ENCODE measurements at regions not wholly inside any gene's neighbourhood (a gene's known extent, or its start where the extent isn't known, plus 50 kb on each side); places are given as distances from the start of the nearest gene placed in this dataset.
"Not testable (repeated sequence)": the region's sequence is repeated elsewhere in the genome, so short reads cannot be mapped to it uniquely, and the experiment has no call there.

DNA sequence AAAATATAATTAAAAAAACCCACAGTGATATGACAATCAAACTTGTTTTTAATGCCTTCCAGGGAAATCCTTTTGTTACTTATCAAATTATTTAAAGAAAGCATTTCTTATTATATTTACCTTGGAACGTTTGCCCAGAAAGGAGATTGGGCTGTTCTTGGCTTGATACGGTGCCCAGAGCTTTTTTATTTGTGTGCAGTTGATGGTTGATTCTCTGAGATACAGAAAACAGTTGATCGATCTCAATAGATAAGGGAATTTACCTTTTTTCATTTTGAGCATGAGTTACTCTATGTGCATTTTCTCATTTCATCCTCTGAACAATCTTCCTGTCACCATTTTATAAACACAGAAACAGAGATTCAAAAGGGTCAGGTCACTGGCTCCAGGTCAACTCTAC, 72.5 kb upstream of the NEDD9 start (continued):
- TF ChIP-seq, protein P1, sequence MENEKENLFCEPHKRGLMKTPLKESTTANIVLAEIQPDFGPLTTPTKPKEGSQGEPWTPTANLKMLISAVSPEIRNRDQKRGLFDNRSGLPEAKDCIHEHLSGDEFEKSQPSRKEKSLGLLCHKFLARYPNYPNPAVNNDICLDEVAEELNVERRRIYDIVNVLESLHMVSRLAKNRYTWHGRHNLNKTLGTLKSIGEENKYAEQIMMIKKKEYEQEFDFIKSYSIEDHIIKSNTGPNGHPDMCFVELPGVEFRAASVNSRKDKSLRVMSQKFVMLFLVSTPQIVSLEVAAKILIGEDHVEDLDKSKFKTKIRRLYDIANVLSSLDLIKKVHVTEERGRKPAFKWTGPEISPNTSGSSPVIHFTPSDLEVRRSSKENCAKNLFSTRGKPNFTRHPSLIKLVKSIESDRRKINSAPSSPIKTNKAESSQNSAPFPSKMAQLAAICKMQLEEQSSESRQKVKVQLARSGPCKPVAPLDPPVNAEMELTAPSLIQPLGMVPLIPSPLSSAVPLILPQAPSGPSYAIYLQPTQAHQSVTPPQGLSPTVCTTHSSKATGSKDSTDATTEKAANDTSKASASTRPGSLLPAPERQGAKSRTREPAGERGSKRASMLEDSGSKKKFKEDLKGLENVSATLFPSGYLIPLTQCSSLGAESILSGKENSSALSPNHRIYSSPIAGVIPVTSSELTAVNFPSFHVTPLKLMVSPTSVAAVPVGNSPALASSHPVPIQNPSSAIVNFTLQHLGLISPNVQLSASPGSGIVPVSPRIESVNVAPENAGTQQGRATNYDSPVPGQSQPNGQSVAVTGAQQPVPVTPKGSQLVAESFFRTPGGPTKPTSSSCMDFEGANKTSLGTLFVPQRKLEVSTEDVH (IDR thresholded peaks at IDR 0.05; ENCODE audit: low read depth, partially characterized antibody): no peak
- TF ChIP-seq ZNF24 (IDR thresholded peaks at IDR 0.05) (no peak), WRNIP1 (IDR thresholded peaks at IDR 0.05; ENCODE audit: borderline replicate concordance, low read depth, low read length) (no peak), IRF4 (IDR thresholded peaks at IDR 0.05; ENCODE audit: low read depth, low read length) (no peak), RELA (IDR thresholded peaks at IDR 0.05; ENCODE audit: borderline replicate concordance, partially characterized antibody) (no peak)

DNA sequence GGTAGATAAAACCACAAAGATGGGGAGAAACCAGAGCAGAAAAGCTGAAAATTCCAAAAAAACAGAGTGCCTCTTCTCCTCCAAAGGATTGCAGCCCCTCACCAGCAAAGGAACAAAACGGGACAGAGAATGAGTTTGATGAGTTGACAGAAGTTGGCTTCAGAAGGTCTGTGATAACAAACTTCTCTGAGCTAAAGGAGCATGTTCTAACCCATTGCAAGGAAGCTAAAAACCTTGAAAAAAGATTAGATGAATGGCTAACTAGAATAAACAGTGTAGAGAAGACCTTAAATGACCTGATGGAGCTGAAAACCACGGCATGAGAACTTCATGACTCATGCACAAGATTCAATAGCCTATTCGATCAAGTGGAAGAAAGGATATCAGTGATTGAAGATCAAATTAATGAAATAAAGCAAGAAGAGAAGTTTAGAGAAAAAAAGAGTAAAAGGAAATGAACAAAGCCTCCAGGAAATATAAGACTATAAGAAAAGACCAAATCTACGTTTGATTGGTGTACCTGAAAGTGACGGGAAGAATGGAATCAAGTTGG, 67.5 kb upstream of the NEDD9 start:
- ATAC-seq; CTCF ChIA-PET; H2AFZ ChIP-seq (ENCODE audit: control insufficient read depth, low read depth, low read length); H4K20me1 ChIP-seq (ENCODE audit: control insufficient read depth, insufficient read depth); H3K4me1 ChIP-seq (ENCODE audit: control insufficient read depth, insufficient read depth, low read length); POLR2A ChIA-PET; in situ Hi-C loops (cut with MboI); DNase-seq (ENCODE audit: low read depth, low spot score); H3K27me3 ChIP-seq (replicated peaks in 1 of 2; ENCODE audit: control insufficient read depth in 2 of 2, insufficient read depth in 2 of 2, low read length in 1 of 2); H3K4me3 ChIP-seq; BruUV-seq (replicated peaks); H3K79me2 ChIP-seq (ENCODE audit: control insufficient read depth, insufficient read depth, low read length); H3K9ac ChIP-seq (ENCODE audit: control insufficient read depth, insufficient read depth, low read length); FAIRE-seq; intact Hi-C loops (cut with micrococcal nuclease; ENCODE audit: unreplicated experiment); H3K4me2 ChIP-seq (ENCODE audit: control insufficient read depth, insufficient read depth); H3K27ac ChIP-seq (ENCODE audit: control insufficient read depth, insufficient read depth): not testable (repeated sequence)
- WGBS (ENCODE audit: insufficient coverage, insufficient replicate concordance, low lambda C conversion rate, missing lambda C conversion rate): 97% methylated on average over 5 of the region's 5 CpGs
- SMC1A ChIA-PET (ENCODE audit: uncharacterized antibody, unreplicated experiment): interaction anchor here (1.6 to 1.7 kb wide), 3 partner anchors 9 to 66 kb away, joined by 3 to 5 read pairs (median 4); no protein-coding TSS in a partner anchor
- H3K36me3 ChIP-seq (ENCODE audit: control insufficient read depth in 2 of 2, insufficient read depth in 2 of 2, low read length in 1 of 2): peaks cover 10 to 11% of the 10 kb centered on the region in 2 experiments
- peaks cover 14% of the 10 kb centered on the region; the same call in 2 of the 3 replicates for H3K9me3 ChIP-seq (replicated peaks; ENCODE audit: control insufficient read depth, insufficient read depth, low read length)
- RAD21 ChIA-PET (ENCODE audit: unreplicated experiment): interaction anchor here (2.2 kb wide), 1 partner anchor 22 kb away, joined by 6 read pairs; no protein-coding TSS in a partner anchor

DNA sequence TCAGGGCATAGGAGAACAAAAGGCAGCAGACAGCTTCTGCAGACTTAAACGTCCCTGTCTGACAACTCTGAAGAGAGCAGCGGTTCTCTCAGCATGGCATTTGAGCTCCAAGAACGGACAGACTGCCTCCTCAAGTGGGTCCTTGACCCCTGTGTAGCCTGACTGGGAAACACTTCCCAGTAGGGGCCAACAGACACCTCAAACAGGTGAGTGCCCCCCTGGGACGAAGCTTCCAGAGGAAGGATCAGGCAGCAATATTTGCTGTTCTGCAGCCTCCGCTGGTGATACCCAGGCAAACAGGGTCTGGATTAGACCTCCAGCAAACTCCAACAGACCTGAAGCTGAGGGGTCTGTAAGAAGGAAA, 66.9 kb upstream of the NEDD9 start:
- DNase-seq (ENCODE audit: low read depth, low spot score); ATAC-seq; CTCF ChIA-PET; H3K4me3 ChIP-seq; H4K20me1 ChIP-seq (ENCODE audit: control insufficient read depth, insufficient read depth); H3K4me1 ChIP-seq (ENCODE audit: control insufficient read depth, insufficient read depth, low read length); BruUV-seq (replicated peaks); H3K79me2 ChIP-seq (ENCODE audit: control insufficient read depth, insufficient read depth, low read length); H3K9ac ChIP-seq (ENCODE audit: control insufficient read depth, insufficient read depth, low read length); intact Hi-C loops (cut with micrococcal nuclease; ENCODE audit: unreplicated experiment); POLR2A ChIA-PET; H3K27ac ChIP-seq (ENCODE audit: control insufficient read depth, insufficient read depth); H3K27me3 ChIP-seq (replicated peaks in 1 of 2; ENCODE audit: control insufficient read depth in 2 of 2, insufficient read depth in 2 of 2, low read length in 1 of 2); RAD21 ChIA-PET (ENCODE audit: unreplicated experiment); FAIRE-seq; in situ Hi-C loops (cut with MboI); H2AFZ ChIP-seq (ENCODE audit: control insufficient read depth, low read depth, low read length); H3K4me2 ChIP-seq (ENCODE audit: control insufficient read depth, insufficient read depth): not testable (repeated sequence)
- SMC1A ChIA-PET (ENCODE audit: uncharacterized antibody, unreplicated experiment): interaction anchor here (1.6 to 2.1 kb wide), 3 partner anchors 8 to 197 kb away, joined by 3 to 5 read pairs (median 4); no protein-coding TSS in a partner anchor
- H3K9me3 ChIP-seq (replicated peaks; ENCODE audit: control insufficient read depth, insufficient read depth, low read length): peaks cover 18% of the 10 kb centered on the region; the same call in 2 of the 3 replicates
- H3K36me3 ChIP-seq (ENCODE audit: control insufficient read depth in 2 of 2, insufficient read depth in 2 of 2, low read length in 1 of 2): peaks cover 11 to 12% of the 10 kb centered on the region in 2 experiments; a peak in 3 of 4 replicates
- WGBS (ENCODE audit: insufficient coverage, insufficient replicate concordance, low lambda C conversion rate, missing lambda C conversion rate): 71% methylated on average over 5 of the region's 5 CpGs

Data from GM12878 (cell line).